ENCODE measurements at regions not wholly inside any gene's neighbourhood (a gene's known extent, or its start where the extent isn't known, plus 50 kb on each side); places are given as distances from the start of the nearest gene placed in this dataset.

GRCh38 chr2:608711-609110 is 68.5 kb downstream of the TMEM18 start:
- no peak overlapping the region for H4K91ac ChIP-seq (replicated peaks; ENCODE audit: insufficient read length, low read length)
- H2BK5ac ChIP-seq (ENCODE audit: low read depth, low read length), result no peak overlapping the region
- H2BK15ac ChIP-seq (ENCODE audit: low read length), result no peak overlapping the region
- H3K79me2 ChIP-seq (ENCODE audit: control insufficient read depth in 1 of 2, insufficient read depth in 2 of 2, low read length in 2 of 2), result no peaks in the 10 kb centered on the region
- H2AK5ac ChIP-seq (ENCODE audit: low read depth, low read length), result no peak overlapping the region
- H2AFZ ChIP-seq (ENCODE audit: low read length), result no peak overlapping the region
- H3K18ac ChIP-seq (ENCODE audit: extremely low read depth, low read length), result no peak overlapping the region
- no peak overlapping the region for H3K23ac ChIP-seq (ENCODE audit: insufficient read length)
- H2BK120ac ChIP-seq (replicated peaks; ENCODE audit: low read depth, low read length), result no peak overlapping the region
- DNase-seq (ENCODE audit: low read depth in 1 of 2, low spot score in 2 of 2) (peak in 1 of 2 experiments; percentile 31), FAIRE-seq (no peak)
- H3K14ac ChIP-seq (ENCODE audit: insufficient read length), result no peak overlapping the region
- no peaks in the 10 kb centered on the region; a peak in 1 of 4 replicates for H3K9me3 ChIP-seq (ENCODE audit: insufficient read depth in 2 of 2, low read depth in 1 of 2, low read length in 1 of 2)
- 88% methylated on average over 6 of the region's 7 CpGs; no CpG with 5 or more reads in 1 of the 2 experiments for WGBS, 2 experiments (ENCODE audit: extremely low coverage in 1 of 2, insufficient coverage in 1 of 2, insufficient read length in 1 of 2, insufficient replicate concordance in 2 of 2, low coverage in 1 of 2, low lambda C conversion rate in 2 of 2, missing lambda C conversion rate in 1 of 2)
- H3K4ac ChIP-seq (replicated peaks; ENCODE audit: insufficient read length, low read depth, low read length), result no peak overlapping the region
- H3K9ac ChIP-seq (replicated peaks in 1 of 4; ENCODE audit: extremely low read depth in 1 of 4, low read depth in 3 of 4, low read length in 3 of 4), result no peak overlapping the region
- H3K23me2 ChIP-seq (ENCODE audit: low read depth, low read length), result peaks cover 10% of the 10 kb centered on the region; the same call in 1 of the 2 replicates
- no peak overlapping the region for H2BK20ac ChIP-seq (ENCODE audit: low read length)
- no peak overlapping the region for H3K27ac ChIP-seq (ENCODE audit: low read depth, low read length)
- no peak overlapping the region for H4K8ac ChIP-seq (ENCODE audit: extremely low read depth, insufficient read depth, low read length)
- ChIA-PET CTCF (ENCODE audit: partially characterized antibody) (interaction anchor here (1.1 to 1.2 kb wide), 3 partner anchors 9 to 21 kb away, joined by 3 to 8 read pairs (median 3); no protein-coding TSS in a partner anchor), POLR2A (ENCODE audit: partially characterized antibody) (interaction anchor here (0.8 kb wide), 1 partner anchor 69 kb away, joined by 3 read pairs; no protein-coding TSS in a partner anchor)
- H3K27me3 ChIP-seq (replicated peaks in 1 of 4; ENCODE audit: control insufficient read depth in 3 of 4, extremely low read depth in 1 of 4, insufficient read depth in 3 of 4, low read length in 3 of 4), result 0 out of 7 replicates have a peak, but pooled peaks cover 0 to 2% (median 0%) of the 10 kb centered on the region in 4 experiments
- H3K4me1 ChIP-seq (replicated peaks in 1 of 4; ENCODE audit: control insufficient read depth in 3 of 4, insufficient read depth in 4 of 4, low read length in 3 of 4), result no peaks in the 10 kb centered on the region; a peak in 1 of 7 replicates
- no peak overlapping the region for H3K4me2 ChIP-seq (ENCODE audit: insufficient read depth in 1 of 2, low read depth in 2 of 2, low read length in 2 of 2)
- no peak overlapping the region for H4K5ac ChIP-seq (ENCODE audit: insufficient read length, low read depth, low read length)
- H2BK12ac ChIP-seq (ENCODE audit: low read depth, low read length), result no peak overlapping the region
- no peaks in the 10 kb centered on the region for H3K79me1 ChIP-seq (ENCODE audit: low read depth, low read length)
- H3K56ac ChIP-seq (replicated peaks; ENCODE audit: insufficient read length, low read depth, low read length), result no peak overlapping the region
- no peaks in the 10 kb centered on the region; a peak in 1 of 8 replicates for H3K36me3 ChIP-seq (ENCODE audit: control insufficient read depth in 2 of 4, insufficient read depth in 4 of 4, low read length in 3 of 4)
- H3K4me3 ChIP-seq (ENCODE audit: extremely low read depth in 1 of 4, insufficient read depth in 2 of 4, low read depth in 3 of 4, low read length in 4 of 4), result no peak overlapping the region
- H4K20me1 ChIP-seq (replicated peaks in 1 of 2; ENCODE audit: control insufficient read depth in 1 of 2, insufficient read depth in 2 of 2, low read length in 2 of 2), result peaks cover 0 to 7% of the 10 kb centered on the region in 2 experiments
- TF ChIP-seq ZNF274 (IDR thresholded peaks at IDR 0.05; ENCODE audit: borderline replicate concordance, extremely low read depth, low read length) (no peak), BRCA1 (IDR thresholded peaks at IDR 0.05; ENCODE audit: low read depth, low read length) (no peak), SIN3A (conservative IDR thresholded peaks at IDR 0.05 in 1 of 2, IDR thresholded peaks at IDR 0.05 in 1 of 2; ENCODE audit: low read depth in 1 of 2, low read length in 2 of 2) (no peak), KDM5A (IDR thresholded peaks at IDR 0.05; ENCODE audit: low read length) (no peak), SRF (IDR thresholded peaks at IDR 0.05; ENCODE audit: low read depth, low read length) (no peak), SAP30 (IDR thresholded peaks at IDR 0.05; ENCODE audit: insufficient read depth, insufficient replicate concordance, low read length) (no peak), RFX5 (IDR thresholded peaks at IDR 0.05; ENCODE audit: borderline replicate concordance, low read depth, low read length) (no peak), GTF2F1 (IDR thresholded peaks at IDR 0.05; ENCODE audit: borderline replicate concordance, low read depth, low read length) (no peak), SP2 (IDR thresholded peaks at IDR 0.05; ENCODE audit: low read length) (no peak), NANOG (IDR thresholded peaks at IDR 0.05; ENCODE audit: insufficient read depth, low read depth, low read length, poor library complexity, severe bottlenecking) (no peak)
- TF ChIP-seq, protein P1, sequence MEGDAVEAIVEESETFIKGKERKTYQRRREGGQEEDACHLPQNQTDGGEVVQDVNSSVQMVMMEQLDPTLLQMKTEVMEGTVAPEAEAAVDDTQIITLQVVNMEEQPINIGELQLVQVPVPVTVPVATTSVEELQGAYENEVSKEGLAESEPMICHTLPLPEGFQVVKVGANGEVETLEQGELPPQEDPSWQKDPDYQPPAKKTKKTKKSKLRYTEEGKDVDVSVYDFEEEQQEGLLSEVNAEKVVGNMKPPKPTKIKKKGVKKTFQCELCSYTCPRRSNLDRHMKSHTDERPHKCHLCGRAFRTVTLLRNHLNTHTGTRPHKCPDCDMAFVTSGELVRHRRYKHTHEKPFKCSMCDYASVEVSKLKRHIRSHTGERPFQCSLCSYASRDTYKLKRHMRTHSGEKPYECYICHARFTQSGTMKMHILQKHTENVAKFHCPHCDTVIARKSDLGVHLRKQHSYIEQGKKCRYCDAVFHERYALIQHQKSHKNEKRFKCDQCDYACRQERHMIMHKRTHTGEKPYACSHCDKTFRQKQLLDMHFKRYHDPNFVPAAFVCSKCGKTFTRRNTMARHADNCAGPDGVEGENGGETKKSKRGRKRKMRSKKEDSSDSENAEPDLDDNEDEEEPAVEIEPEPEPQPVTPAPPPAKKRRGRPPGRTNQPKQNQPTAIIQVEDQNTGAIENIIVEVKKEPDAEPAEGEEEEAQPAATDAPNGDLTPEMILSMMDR (IDR thresholded peaks at IDR 0.05; ENCODE audit: control extremely low read depth in 1 of 3, insufficient read depth in 1 of 3, low read depth in 1 of 3, low read length in 3 of 3), result no peak
